ENCODE measurements at regions not wholly inside any gene's neighbourhood (a gene's known extent, or its start where the extent isn't known, plus 50 kb on each side); places are given as distances from the start of the nearest gene placed in this dataset.

GRCh38 chr21:25465263-25465662, 142.0 kb downstream of the MRPL39 start:
- no peak for TF ChIP-seq CTCF (IDR thresholded peaks at IDR 0.05)
- no peak for TF ChIP-seq POLR2A (IDR thresholded peaks at IDR 0.05)
- no peak for TF ChIP-seq POLR2AphosphoS5 (IDR thresholded peaks at IDR 0.05; ENCODE audit: insufficient read depth in 1 of 2, low read depth in 1 of 2)

Measured in vagina (tissue), 2 donors.